ENCODE measurements at regions not wholly inside any gene's neighbourhood (a gene's known extent, or its start where the extent isn't known, plus 50 kb on each side); places are given as distances from the start of the nearest gene placed in this dataset.

- FAIRE-seq (no peak), DNase-seq (ENCODE audit: insufficient read length, low spot score) (no peak)
These were observed 88.4 kb downstream of the METTL4 start for GRCh38 chr18:2482706-2483475.

GRCh38 chr18:2485983-2486382 is 85.3 kb downstream of the METTL4 start:
- DNase-seq (ENCODE audit: insufficient read length, low spot score) (no peak), FAIRE-seq (no peak)

GRCh38 chr18:2486426-2486825 is 84.9 kb downstream of the METTL4 start:
- FAIRE-seq, result no peak
- no peak for DNase-seq (ENCODE audit: insufficient read length, low spot score)
